Astrocyte of the spinal cord (primary cell): ENCODE measurements at regions not wholly inside any gene's neighbourhood (a gene's known extent, or its start where the extent isn't known, plus 50 kb on each side); places are given as distances from the start of the nearest gene placed in this dataset.

Source experiments
- DNase-seq: peaks from one replicate; pipeline ENCODE4 v3.0.0; 2011; ENCODE audit warnings: low read depth, low spot score
- H3K4me3 ChIP-seq: 2 replicates; pipeline ENCODE4 v1.5.1; 2011; ENCODE audit warnings: low read depth, mild to moderate bottlenecking, low read length, moderate library complexity
- in situ Hi-C: cut with HindIII; loops from 2 replicates; pipeline ENCODE4 v1.10.0; 2017; ENCODE audit warnings: low sequenced_read_pairs
- TF ChIP-seq, protein P1 (sequence below): IDR thresholded peaks from 2 replicates; pipeline ENCODE4 v1.5.1; 2012; ENCODE audit warnings: low read depth, mild to moderate bottlenecking, low read length, inconsistent platforms

DNA sequence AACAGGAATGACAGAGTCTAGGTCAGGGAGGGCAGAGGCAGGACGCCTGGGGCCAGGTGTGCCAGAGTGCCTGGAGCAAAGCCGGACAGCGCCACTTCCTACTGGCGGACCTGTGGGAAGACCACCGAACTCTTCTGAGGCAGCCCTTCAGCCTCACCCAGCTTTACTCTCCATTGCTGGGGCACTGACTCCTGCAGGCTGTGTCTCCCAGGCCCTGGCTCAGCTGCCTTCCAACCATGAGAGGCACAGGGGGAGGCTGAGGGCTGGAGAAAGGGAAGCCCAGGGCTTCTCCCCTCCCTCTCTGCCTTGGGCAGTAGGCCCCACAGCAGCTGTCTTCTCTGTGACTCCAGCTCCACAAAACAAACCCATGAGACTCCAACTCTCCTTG lies 139.6 kb upstream of the UNC5B start:
- in situ Hi-C loops = no loop called here
- TF ChIP-seq, protein P1, sequence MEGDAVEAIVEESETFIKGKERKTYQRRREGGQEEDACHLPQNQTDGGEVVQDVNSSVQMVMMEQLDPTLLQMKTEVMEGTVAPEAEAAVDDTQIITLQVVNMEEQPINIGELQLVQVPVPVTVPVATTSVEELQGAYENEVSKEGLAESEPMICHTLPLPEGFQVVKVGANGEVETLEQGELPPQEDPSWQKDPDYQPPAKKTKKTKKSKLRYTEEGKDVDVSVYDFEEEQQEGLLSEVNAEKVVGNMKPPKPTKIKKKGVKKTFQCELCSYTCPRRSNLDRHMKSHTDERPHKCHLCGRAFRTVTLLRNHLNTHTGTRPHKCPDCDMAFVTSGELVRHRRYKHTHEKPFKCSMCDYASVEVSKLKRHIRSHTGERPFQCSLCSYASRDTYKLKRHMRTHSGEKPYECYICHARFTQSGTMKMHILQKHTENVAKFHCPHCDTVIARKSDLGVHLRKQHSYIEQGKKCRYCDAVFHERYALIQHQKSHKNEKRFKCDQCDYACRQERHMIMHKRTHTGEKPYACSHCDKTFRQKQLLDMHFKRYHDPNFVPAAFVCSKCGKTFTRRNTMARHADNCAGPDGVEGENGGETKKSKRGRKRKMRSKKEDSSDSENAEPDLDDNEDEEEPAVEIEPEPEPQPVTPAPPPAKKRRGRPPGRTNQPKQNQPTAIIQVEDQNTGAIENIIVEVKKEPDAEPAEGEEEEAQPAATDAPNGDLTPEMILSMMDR = no peak

DNA sequence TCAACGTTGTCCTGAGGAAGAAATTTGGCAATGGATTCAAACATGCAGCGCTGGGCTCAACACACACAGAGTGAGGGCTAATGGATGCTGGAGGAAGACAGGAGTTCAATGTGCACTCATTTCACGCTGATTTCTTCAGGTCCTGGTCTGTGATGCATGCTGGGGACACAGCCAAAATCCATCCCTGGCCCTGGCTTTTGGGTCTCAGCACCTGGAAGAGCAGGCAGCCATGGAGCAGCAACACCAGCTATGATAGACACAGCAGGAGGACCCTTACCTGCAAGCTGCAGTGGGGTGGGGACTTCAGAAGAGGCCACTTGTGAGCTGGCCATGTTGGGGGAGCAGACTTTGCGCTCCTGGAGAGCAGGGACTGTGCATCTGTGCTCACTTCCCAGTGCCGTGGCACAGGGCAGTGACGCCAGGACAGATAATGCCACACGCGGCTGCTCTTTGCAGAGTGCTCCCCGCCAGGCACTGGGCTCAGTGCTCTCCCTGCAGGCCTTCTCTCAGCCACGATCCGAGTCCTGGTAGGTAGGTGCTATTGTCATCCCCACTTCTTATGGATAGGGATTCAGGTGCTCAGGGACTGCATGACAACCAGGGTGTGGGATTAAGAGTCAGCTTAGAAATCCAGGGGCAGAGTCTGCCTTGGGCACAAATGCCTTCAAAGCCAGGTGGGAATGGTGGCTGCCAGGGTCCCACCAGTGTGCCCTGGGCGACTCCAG lies 138.8 kb upstream of the UNC5B start:
- no peak overlapping the region for H3K4me3 ChIP-seq
- TF ChIP-seq, protein P1 = no peak
- in situ Hi-C loops = no loop called here
- no peak for DNase-seq

More for the DNA sequence above, 139.6 kb upstream of the UNC5B start:
- DNase-seq = no peak
- no peak overlapping the region for H3K4me3 ChIP-seq

DNA sequence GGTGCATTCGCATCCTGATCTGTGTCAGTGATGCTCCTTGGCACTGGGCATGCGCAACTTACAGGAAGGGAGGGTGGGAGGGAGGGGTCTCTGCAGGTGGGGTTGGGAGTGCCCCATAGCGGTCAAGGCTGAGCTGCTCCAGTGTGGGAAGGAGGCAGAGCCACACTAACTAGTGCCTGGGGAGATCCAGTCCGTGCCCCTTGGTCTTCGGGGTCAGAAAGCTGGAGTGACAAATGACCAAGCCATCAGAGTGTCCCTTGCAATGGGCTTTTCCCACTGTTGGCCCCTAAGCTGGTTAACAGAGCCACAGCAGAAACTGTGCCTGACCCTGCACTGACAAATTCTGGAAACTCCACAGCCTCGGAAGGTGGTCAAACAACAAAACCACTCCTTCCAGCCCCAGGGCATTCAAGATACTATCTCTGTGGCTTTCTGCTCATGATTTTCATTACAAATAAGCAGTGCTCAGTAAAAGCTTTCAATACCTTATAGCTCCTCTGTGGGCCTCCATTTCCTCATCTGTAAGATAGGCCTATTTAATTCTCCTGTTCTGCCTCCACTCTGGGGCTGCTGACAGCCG lies 138.1 kb upstream of the UNC5B start:
- DNase-seq = no peak
- no peak overlapping the region for H3K4me3 ChIP-seq
- in situ Hi-C loops = no loop called here
- TF ChIP-seq, protein P1 = no peak

DNA sequence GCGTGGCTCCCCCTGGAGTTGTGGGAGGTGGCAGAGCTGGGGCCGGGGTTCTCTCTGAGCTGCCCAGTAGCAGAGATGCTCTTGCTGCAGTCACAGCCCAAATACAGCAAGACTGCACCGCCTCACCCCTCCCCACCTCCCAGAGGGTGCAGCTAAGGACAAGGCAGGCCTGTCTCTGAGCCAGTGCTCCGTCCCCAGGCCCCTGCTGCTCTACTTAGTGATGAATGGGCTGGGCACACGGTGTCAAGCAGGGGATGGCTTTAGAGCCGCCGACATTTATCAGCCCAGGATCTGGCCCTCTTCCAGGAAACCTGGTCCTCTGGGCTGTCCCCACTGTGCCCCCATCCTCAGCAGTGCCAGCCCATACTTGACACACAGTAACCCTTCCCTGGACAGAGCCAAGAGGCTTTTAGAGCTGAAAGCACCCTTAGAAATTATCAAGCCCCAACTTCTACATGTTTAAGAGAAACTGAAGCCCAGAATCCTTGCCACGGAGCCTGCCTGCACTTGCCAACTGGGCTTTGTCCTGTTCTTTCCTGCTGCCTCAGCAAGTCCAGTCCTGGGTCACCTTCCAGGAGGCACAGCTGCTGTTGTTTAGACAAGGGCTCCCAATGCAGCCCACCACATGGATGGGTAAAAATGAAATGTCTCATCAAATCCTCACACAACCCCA lies 137.1 kb upstream of the UNC5B start:
- DNase-seq = no peak
- in situ Hi-C loops = no loop called here
- TF ChIP-seq, protein P1 = no peak
- H3K4me3 ChIP-seq = no peak overlapping the region

DNA sequence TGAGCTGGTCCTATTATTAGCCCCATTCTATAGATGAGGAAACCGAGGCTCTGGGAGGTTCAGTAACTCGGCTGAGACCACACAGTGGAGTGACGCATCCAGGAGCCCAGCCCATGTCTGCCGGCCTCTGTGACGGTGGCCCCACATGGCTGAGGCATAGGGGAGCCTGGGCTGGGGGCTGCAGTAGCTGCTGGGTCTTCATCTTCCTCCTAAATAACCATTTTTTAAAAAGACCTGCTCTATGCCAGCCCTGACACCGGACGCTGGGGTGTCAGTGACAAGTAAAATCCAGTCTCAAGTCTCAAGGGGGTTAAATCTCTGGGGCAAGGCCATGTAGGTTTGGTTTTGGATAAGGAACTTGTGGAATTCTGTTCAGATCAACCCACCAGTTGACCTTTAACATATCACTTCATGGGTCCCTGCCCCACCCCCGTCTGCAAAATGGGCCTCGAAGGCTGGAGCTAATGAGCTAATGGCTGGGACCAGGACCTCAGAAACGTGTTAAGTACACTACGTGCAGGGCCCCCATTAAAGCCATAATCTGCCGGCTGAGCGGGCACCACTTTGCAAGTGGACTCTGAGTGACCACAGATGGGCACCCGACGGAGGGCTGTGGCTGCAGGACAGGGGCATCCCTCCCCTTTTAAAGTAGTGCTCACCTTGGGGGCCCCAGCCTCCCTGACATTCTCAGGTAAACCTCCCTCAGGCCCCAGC lies 136.5 kb upstream of the UNC5B start:
- TF ChIP-seq, protein P1 = no peak

DNA sequence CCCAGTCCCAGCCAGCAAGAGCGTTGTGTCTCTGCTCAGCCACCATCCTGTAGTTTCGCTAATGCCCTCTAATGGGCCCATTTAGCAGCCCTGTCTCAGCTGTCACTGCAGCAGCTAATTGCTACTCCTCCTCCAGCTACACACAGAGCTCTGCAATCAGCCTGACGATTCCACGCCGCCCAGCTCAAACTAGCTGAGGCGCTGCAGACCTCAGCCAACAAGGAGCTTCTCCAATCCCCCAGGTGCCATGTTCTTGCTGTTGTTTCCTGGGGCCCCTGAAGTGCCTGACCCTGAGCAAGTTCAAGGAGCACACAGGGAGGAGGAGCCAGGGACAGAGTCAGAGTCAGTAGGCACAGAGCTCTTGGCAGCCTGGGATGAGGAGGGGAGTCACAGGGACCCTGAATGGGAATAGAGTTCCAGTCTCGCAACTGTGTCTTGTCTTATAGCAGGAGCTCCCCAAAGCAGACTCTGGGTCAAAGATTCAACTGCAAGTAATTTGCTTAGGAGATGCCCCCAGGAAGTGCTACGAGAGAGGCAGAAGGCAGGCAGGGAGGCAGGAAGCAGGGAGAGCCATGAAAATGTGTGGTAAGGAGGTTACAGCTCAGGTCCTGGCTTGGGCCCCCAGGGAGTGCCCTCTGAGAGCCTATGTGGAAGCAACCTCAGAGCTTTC lies 135.8 kb upstream of the UNC5B start:
- in situ Hi-C loops = no loop called here
- H3K4me3 ChIP-seq = no peak overlapping the region
- DNase-seq = no peak
- TF ChIP-seq, protein P1 = no peak

More for the DNA sequence above, 136.5 kb upstream of the UNC5B start:
- H3K4me3 ChIP-seq = no peak overlapping the region
- DNase-seq = no peak
- in situ Hi-C loops = no loop called here
